AG10803 (cell line): ENCODE measurements at regions not wholly inside any gene's neighbourhood (a gene's known extent, or its start where the extent isn't known, plus 50 kb on each side); places are given as distances from the start of the nearest gene placed in this dataset.
"Not testable (repeated sequence)": the region's sequence is repeated elsewhere in the genome, so short reads cannot be mapped to it uniquely, and the experiment has no call there.

ENCODE experiments used
- DNase-seq: peaks from one replicate; pipeline ENCODE4 v3.0.0; 2010; ENCODE audit warnings: low read depth
- H3K4me3 ChIP-seq: 2 replicates; pipeline ENCODE4 v1.5.1; 2011; ENCODE audit warnings: mild to moderate bottlenecking, low read length, control low read depth
- TF ChIP-seq, protein P1 (sequence below): conservative IDR thresholded peaks from 2 replicates; pipeline ENCODE4 v1.5.1; 2011; ENCODE audit warnings: mild to moderate bottlenecking, low read length, control low read depth, inconsistent platforms

DNA sequence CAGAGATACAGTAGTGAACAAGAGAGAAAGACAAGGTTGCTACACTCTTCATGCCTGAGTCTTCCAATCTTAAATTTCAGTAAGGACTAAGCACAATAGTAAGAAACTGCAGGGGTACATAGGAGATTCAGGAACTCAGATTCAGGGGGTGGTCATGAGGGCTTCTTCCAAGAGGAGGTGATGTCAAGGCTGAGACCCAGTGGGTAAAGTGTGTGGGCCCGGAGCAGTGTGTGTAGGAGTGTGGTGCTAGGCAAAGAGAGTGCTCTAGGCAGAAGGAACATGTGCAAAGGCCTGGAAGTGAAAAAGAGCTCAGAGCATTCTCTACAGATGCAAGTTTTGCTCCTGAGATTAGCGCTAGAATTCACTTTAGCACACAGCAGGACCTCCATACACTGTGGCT, 102.9 kb upstream of the SPATA12 start:
- TF ChIP-seq, protein P1, sequence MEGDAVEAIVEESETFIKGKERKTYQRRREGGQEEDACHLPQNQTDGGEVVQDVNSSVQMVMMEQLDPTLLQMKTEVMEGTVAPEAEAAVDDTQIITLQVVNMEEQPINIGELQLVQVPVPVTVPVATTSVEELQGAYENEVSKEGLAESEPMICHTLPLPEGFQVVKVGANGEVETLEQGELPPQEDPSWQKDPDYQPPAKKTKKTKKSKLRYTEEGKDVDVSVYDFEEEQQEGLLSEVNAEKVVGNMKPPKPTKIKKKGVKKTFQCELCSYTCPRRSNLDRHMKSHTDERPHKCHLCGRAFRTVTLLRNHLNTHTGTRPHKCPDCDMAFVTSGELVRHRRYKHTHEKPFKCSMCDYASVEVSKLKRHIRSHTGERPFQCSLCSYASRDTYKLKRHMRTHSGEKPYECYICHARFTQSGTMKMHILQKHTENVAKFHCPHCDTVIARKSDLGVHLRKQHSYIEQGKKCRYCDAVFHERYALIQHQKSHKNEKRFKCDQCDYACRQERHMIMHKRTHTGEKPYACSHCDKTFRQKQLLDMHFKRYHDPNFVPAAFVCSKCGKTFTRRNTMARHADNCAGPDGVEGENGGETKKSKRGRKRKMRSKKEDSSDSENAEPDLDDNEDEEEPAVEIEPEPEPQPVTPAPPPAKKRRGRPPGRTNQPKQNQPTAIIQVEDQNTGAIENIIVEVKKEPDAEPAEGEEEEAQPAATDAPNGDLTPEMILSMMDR, result no peak
- no peak overlapping the region for H3K4me3 ChIP-seq
- DNase-seq, result no peak

DNA sequence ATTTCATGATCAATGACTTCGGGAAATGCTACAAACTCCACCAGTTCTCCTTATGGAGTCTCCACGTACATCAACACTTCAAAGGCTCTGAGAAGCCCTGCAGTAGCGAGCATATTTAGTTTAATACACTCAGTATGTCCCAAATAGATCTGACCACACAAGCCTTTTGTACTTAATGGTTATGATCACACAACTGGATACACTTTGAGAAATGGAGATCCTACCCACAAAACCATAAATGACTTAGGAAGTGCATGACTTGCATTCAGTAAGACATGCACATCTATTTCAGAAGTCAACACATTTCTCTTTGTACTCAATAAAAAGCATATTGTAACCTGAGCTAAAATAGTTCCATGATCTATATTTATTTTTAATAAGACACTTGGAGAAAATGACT, 103.6 kb upstream of the SPATA12 start:
- TF ChIP-seq, protein P1, result no peak
- H3K4me3 ChIP-seq, result no peak overlapping the region
- no peak for DNase-seq

DNA sequence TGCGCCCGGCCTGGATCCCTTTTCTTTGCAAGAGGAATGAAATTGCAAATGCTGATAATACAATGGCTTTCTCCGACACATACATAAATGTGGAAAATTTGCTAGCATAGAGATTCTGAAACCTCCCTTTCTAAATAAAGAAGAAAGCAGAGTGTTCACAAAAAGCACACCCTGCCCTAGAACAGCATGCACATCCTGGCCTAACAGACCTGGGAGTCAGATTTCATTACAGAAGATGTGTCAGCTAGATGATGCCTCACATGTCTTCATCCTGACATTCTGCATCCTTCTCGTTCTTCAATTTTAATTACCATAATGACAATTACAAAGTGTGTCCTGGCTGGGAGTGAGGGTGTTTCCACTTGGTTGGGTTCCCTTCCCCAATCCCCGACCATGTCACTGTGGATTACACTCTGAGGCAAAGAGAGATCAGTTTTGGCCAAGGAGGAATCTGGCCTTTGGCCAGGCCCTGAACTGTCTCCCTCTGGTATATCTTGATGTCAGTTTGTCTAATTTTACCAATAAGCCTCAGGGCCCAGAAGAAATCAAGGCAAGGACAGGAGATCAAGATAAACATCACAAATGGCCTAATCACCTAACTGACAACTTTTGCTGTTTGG, 104.9 kb upstream of the SPATA12 start:
- DNase-seq, result no peak
- TF ChIP-seq, protein P1, result no peak
- no peak overlapping the region for H3K4me3 ChIP-seq

DNA sequence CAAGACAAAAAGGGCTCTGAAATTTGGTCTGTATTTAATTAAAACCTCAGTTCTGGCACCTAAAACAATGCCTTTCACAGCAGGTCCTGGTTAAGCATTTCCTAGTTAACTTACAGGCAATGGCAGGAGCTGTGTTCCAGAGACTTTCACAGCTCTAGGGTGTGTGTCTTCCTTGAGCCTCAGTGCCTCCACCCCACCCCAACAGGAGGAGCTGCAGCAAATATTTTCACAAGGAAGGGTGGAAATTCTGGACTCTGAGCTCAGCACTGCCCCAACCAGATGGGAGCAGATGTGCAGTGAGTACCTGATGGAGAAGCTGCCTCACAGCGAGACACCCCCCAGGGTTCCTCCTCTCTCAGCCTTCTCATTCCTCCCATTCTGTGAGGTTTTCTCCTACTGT, 106.3 kb upstream of the SPATA12 start:
- TF ChIP-seq, protein P1, result no peak
- H3K4me3 ChIP-seq, result no peak overlapping the region
- DNase-seq, result peak; percentile 6

DNA sequence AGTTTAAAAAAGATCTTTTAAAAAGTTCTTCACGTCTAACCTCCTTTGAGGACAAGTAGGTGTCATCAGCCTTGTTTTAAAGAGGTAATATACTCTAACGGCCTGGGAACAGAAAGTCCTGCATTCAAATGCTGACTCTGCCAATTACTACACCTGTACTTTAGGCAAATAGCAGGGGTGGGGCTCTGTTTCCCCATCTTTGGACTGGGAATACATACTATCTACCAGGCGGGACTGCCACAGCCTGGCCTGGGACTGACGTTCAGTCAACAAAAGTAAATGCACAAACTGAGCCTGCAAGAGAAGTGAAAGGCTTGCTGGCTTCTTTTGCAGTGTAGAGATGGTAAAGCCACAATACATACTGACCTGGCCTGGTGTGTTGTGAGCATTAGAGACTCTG, 107.6 kb upstream of the SPATA12 start:
- no peak overlapping the region for H3K4me3 ChIP-seq
- no peak for DNase-seq
- TF ChIP-seq, protein P1, result no peak

DNA sequence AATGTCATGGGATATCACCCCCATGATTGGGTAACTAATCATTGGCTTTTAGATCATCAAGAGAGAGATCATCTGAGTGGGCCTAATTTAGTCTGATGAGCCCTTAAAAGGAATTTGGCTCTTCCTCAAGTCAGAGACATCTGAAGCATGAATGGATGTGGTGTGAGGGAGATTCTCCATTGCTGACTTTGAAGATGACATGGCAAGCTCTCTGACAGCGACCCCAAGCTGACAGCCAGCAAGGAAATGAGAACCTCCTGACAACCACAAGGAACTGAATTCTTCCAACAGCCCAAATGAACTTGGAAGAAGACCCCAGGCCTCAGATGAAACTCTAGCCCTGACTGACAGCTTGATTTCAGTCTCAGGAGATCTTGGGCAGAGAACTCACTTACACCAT, 108.4 kb upstream of the SPATA12 start:
- TF ChIP-seq, protein P1, result no peak
- no peak overlapping the region for H3K4me3 ChIP-seq

DNA sequence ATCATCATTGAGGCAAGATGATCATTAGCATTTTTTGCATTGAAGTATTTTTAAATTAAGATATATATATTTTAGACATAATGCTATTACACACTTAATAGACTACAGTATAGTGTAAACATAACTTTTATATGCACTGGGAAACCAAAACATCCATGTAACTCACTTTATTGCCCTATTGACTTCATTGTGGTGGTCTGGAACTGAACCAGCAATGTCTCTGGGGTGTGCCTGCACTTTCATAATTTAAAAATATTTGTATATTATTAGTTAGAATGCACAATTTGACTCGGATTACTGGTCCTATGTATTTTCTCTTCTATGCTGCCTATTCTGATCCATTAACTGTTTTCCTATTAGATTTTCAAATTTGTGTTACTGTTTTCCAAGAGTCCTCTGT, 109.1 kb upstream of the SPATA12 start:
- DNase-seq, result no peak
- TF ChIP-seq, protein P1, result no peak

More for the DNA sequence above, 108.4 kb upstream of the SPATA12 start:
- no peak for DNase-seq

DNA sequence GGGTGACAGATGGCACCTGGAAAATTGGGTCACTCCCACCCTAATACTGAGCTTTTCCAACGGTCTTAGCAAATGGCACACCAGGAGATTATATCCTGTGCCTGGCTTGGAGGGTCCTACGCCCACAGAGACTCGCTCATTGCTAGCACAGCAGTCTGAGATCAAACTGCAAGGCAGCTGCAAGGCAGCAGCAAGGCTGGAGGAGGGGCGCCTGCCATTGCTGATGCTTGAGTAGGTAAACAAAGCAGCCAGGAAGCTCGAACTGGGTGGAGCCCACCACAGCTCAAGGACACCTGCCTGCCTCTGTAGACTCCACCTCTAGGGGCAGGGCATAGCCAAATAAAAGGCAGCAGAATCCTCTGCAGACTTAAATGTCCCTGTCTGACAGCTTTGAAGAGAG, 115.1 kb upstream of the SPATA12 start:
- H3K4me3 ChIP-seq, DNase-seq: not testable (repeated sequence)

More for the DNA sequence above, 109.1 kb upstream of the SPATA12 start:
- H3K4me3 ChIP-seq, result no peak overlapping the region
